Liver (tissue), 8 donors: ENCODE measurements at regions not wholly inside any gene's neighbourhood (a gene's known extent, or its start where the extent isn't known, plus 50 kb on each side); places are given as distances from the start of the nearest gene placed in this dataset.

Experiments
- DNase-seq: peaks from one replicate; pipeline ENCODE4 v3.0.0-alpha.2; 2017; ENCODE audit warnings: low spot score
- H3K27ac ChIP-seq, 2 donors: one replicate each; pipeline ENCODE4 v1.7.0; 2013; ENCODE audit warnings: inconsistent platforms in 2 of 2, low read length in 2 of 2, control low read depth in 1 of 2, low read depth in 1 of 2, mild to moderate bottlenecking in 1 of 2
- H3K27me3 ChIP-seq, 4 donors: one replicate each; pipeline versions ENCODE4 v1.6.1 to v1.7.0; 2013; ENCODE audit warnings: low read length in 3 of 4, inconsistent platforms in 1 of 4, mild to moderate bottlenecking in 1 of 4, moderate library complexity in 1 of 4; ENCODE audit not compliant: control insufficient read depth in 4 of 4, insufficient read depth in 4 of 4
- H3K36me3 ChIP-seq, 4 donors: one replicate each; pipeline versions ENCODE4 v1.6.1 to v1.7.0; 2013; ENCODE audit warnings: low read length in 3 of 4, mild to moderate bottlenecking in 3 of 4, low read depth in 1 of 4, moderate library complexity in 1 of 4; ENCODE audit not compliant: control insufficient read depth in 4 of 4, insufficient read depth in 3 of 4
- H3K4me1 ChIP-seq, 4 donors: one replicate each; pipeline versions ENCODE4 v1.6.1 to v1.7.0; 2013; ENCODE audit warnings: low read length in 3 of 4, mild to moderate bottlenecking in 3 of 4, moderate library complexity in 1 of 4; ENCODE audit not compliant: control insufficient read depth in 4 of 4, insufficient read depth in 4 of 4
- H3K4me3 ChIP-seq, 3 donors: one replicate each; pipeline versions ENCODE4 v1.6.1 to v1.7.0; 2013; ENCODE audit warnings: low read length in 3 of 3, control low read depth in 1 of 3, low read depth in 1 of 3, mild to moderate bottlenecking in 1 of 3
- H3K9ac ChIP-seq, 2 donors: one replicate each; pipeline ENCODE4 v1.7.0; 2013; ENCODE audit warnings: low read length in 2 of 2, mild to moderate bottlenecking in 2 of 2, moderate library complexity in 2 of 2, control low read depth in 1 of 2, low read depth in 1 of 2
- H3K9me3 ChIP-seq, 4 donors: one replicate each; pipeline versions ENCODE4 v1.6.1 to v1.7.0; 2013; ENCODE audit warnings: low read length in 3 of 4; ENCODE audit not compliant: control insufficient read depth in 4 of 4
- CTCF ChIP-seq: fragments of 150-350 bp; IDR thresholded peaks from 2 replicates; pipeline ENCODE4 v1.5.1; 2017; ENCODE audit warnings: improper control_type of control experiment, low read depth, low read length; ENCODE audit not compliant: missing input control
- EGR1 ChIP-seq, 2 donors: IDR thresholded peaks; 2 replicates each; pipeline ENCODE4 v1.6.1; 2016 to 2018; ENCODE audit warnings: antibody characterized with exemption in 2 of 2, low read depth in 2 of 2
- FOXA2 ChIP-seq: IDR thresholded peaks from 2 replicates; pipeline ENCODE4 v1.6.1; 2016; ENCODE audit warnings: antibody characterized with exemption
- HNF4A ChIP-seq, 2 donors: conservative IDR thresholded peaks; 2 replicates each; pipeline ENCODE4 v1.6.1; 2016; ENCODE audit warnings: antibody characterized with exemption in 2 of 2, mild to moderate bottlenecking in 2 of 2
- JUND ChIP-seq, 2 donors: IDR thresholded peaks; 2 replicates each; pipeline ENCODE4 v1.6.1; 2016; ENCODE audit warnings: antibody characterized with exemption in 2 of 2
- MAX ChIP-seq: IDR thresholded peaks from 2 replicates; pipeline ENCODE4 v1.6.1; 2016; ENCODE audit warnings: antibody characterized with exemption
- RAD21 ChIP-seq, 2 donors: IDR thresholded peaks; 2 replicates each; pipeline ENCODE4 v1.6.1; 2016; ENCODE audit warnings: antibody characterized with exemption in 2 of 2, mild to moderate bottlenecking in 2 of 2
- RXRA ChIP-seq, 2 donors: IDR thresholded peaks; 2 replicates each; pipeline ENCODE4 v1.6.1; 2017 to 2018; ENCODE audit warnings: antibody characterized with exemption in 2 of 2, mild to moderate bottlenecking in 1 of 2
- SP1 ChIP-seq: IDR thresholded peaks from 2 replicates; pipeline ENCODE4 v1.6.1; 2018; ENCODE audit warnings: antibody characterized with exemption, mild to moderate bottlenecking
- TAF1 ChIP-seq: conservative IDR thresholded peaks from 2 replicates; pipeline ENCODE4 v1.6.1; 2016; ENCODE audit warnings: antibody characterized with exemption, mild to moderate bottlenecking
- YY1 ChIP-seq: IDR thresholded peaks from 2 replicates; pipeline ENCODE4 v1.6.1; 2016; ENCODE audit warnings: antibody characterized with exemption, mild to moderate bottlenecking
- WGBS: extraction: QIAGEN DNeasy Blood & Tissue Kit; methylation state at CpG from one replicate; pipeline ENCODE4 v1.1.7; 2013; 5-methylcytosine and 5-hydroxymethylcytosine counted together
- TF ChIP-seq, protein P1 (sequence below): IDR thresholded peaks from 2 replicates; pipeline ENCODE4 v1.6.1; 2016; ENCODE audit warnings: antibody characterized with exemption, mild to moderate bottlenecking
- TF ChIP-seq, protein P2 (sequence below): IDR thresholded peaks from 2 replicates; pipeline ENCODE4 v1.6.1; 2016; ENCODE audit warnings: antibody characterized with exemption
- donor health status: healthy.
- donor health status: healthy.
- donor health status: healthy.
- donor health status: healthy.
- donor health status: healthy.

- WGBS: 68% methylated on average over 7 of the region's 7 CpGs
Observed at GRCh38 chr5:36491856-36492255, 114.5 kb upstream of the SLC1A3 start.

GRCh38 chr5:36492984-36493654 lies 113.3 kb upstream of the SLC1A3 start:
- Histone ChIP-seq H3K9ac (no peak overlapping the region), H3K36me3 (peaks cover 0 to 1% (median 0%) of the 10 kb centered on the region in 4 donors), H3K27me3 (peaks cover 0 to 3% (median 0%) of the 10 kb centered on the region in 4 donors), H3K9me3 (no peaks in the 10 kb centered on the region), H3K27ac (no peak overlapping the region), H3K4me3 (no peak overlapping the region), H3K4me1 (no peaks in the 10 kb centered on the region)
- no peak for TF ChIP-seq FOXA2
- TF ChIP-seq EGR1 (IDR thresholded peaks at IDR 0.05; ENCODE audit: low read depth in 2 of 2): no peak
- TF ChIP-seq, protein P1, sequence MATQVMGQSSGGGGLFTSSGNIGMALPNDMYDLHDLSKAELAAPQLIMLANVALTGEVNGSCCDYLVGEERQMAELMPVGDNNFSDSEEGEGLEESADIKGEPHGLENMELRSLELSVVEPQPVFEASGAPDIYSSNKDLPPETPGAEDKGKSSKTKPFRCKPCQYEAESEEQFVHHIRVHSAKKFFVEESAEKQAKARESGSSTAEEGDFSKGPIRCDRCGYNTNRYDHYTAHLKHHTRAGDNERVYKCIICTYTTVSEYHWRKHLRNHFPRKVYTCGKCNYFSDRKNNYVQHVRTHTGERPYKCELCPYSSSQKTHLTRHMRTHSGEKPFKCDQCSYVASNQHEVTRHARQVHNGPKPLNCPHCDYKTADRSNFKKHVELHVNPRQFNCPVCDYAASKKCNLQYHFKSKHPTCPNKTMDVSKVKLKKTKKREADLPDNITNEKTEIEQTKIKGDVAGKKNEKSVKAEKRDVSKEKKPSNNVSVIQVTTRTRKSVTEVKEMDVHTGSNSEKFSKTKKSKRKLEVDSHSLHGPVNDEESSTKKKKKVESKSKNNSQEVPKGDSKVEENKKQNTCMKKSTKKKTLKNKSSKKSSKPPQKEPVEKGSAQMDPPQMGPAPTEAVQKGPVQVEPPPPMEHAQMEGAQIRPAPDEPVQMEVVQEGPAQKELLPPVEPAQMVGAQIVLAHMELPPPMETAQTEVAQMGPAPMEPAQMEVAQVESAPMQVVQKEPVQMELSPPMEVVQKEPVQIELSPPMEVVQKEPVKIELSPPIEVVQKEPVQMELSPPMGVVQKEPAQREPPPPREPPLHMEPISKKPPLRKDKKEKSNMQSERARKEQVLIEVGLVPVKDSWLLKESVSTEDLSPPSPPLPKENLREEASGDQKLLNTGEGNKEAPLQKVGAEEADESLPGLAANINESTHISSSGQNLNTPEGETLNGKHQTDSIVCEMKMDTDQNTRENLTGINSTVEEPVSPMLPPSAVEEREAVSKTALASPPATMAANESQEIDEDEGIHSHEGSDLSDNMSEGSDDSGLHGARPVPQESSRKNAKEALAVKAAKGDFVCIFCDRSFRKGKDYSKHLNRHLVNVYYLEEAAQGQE: no peak
- DNase-seq: no peak
- 72% methylated on average over 2 of the region's 2 CpGs for WGBS

More at GRCh38 chr5:36491856-36492255, 114.5 kb upstream of the SLC1A3 start:
- Histone ChIP-seq H3K4me3 (no peak overlapping the region), H3K4me1 (no peaks in the 10 kb centered on the region), H3K27me3 (peaks cover 0 to 3% (median 0%) of the 10 kb centered on the region in 4 donors), H3K36me3 (peaks cover 0 to 1% (median 0%) of the 10 kb centered on the region in 4 donors), H3K9me3 (no peaks in the 10 kb centered on the region), H3K9ac (no peak overlapping the region), H3K27ac (no peak overlapping the region)
- no peak for DNase-seq
- no peak for TF ChIP-seq RAD21 (IDR thresholded peaks at IDR 0.05)
- TF ChIP-seq, protein P2, sequence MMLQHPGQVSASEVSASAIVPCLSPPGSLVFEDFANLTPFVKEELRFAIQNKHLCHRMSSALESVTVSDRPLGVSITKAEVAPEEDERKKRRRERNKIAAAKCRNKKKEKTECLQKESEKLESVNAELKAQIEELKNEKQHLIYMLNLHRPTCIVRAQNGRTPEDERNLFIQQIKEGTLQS: no peak
- TF ChIP-seq JUND (IDR thresholded peaks at IDR 0.05): no peak
- TF ChIP-seq SP1: no peak
- TF ChIP-seq, protein P1: no peak
- no peak for TF ChIP-seq TAF1

DNA sequence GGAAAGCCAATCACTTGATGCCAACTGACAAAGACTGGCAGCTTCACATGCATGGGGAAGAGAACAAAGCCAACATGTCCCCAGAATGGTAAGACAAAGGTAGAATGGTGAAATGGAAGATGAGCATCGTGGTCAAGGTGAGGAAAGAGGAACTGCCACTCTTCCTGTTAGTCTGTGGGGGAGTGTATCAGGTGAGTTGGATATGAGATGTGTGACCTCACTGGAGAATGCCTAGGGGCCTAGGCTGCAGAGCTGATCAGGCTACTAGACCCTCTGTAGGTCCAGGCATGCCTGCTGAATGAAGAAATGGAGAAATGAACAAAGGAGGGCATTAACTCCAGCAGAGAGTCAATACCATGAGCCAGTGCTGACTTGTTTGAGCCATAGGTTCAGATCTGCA lies 112.4 kb upstream of the SLC1A3 start:
- peaks cover 0 to 1% (median 0%) of the 10 kb centered on the region in 4 donors for H3K36me3 ChIP-seq
- H3K9ac ChIP-seq: no peak overlapping the region
- H3K27ac ChIP-seq: no peak overlapping the region
- H3K4me1 ChIP-seq: no peaks in the 10 kb centered on the region
- DNase-seq: no peak
- no peaks in the 10 kb centered on the region for H3K9me3 ChIP-seq
- no peak overlapping the region for H3K4me3 ChIP-seq
- 86% methylated on average over 1 of the region's 1 CpG for WGBS
- H3K27me3 ChIP-seq: peaks cover 0 to 3% (median 0%) of the 10 kb centered on the region in 4 donors
- TF ChIP-seq TAF1: no peak
- TF ChIP-seq JUND (IDR thresholded peaks at IDR 0.05): no peak
- no peak for TF ChIP-seq YY1
- TF ChIP-seq HNF4A (conservative IDR thresholded peaks at IDR 0.05): no peak
- no peak for TF ChIP-seq CTCF
- TF ChIP-seq FOXA2: no peak
- TF ChIP-seq MAX: no peak
- TF ChIP-seq RXRA (IDR thresholded peaks at IDR 0.05): no peak
- TF ChIP-seq, protein P1: no peak
